Activated effector memory CD4-positive, alpha-beta T cell treated with anti-CD3 and anti-CD28 coated beads, Interleukin-2, amount 50 U/mL, for 16 hours (primary cell): ENCODE measurements at regions not wholly inside any gene's neighbourhood (a gene's known extent, or its start where the extent isn't known, plus 50 kb on each side); places are given as distances from the start of the nearest gene placed in this dataset.

ENCODE experiments used
- DNase-seq: peaks from one replicate; pipeline ENCODE4 v3.0.0-alpha.2; 2020

DNA sequence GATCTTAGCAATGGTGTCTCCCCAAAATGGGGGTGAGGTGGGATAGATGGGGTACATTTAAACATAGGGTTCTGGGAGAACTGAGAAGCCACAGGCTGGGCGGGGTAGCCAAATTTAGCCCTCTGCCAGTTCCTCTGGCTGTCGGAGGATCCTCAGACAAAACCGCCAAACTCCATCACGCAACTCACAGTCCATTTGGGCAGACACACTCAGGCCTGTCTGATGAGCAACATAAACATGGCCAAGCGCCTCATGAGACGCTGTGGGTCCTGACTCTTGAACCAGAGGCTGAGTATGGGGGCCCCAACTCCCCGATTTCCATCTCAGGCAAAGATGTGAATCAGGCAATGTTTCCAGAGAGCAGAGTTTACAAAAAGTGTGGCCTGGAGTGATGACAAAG is 162.3 kb downstream of the FGF18 start:
- DNase-seq, result no peak

GRCh38 chr5:171582849-171583248 is 163.4 kb downstream of the FGF18 start:
- no peak for DNase-seq

- DNase-seq, result no peak
These were observed 166.5 kb downstream of the FGF18 start for GRCh38 chr5:171585981-171586380.

DNA sequence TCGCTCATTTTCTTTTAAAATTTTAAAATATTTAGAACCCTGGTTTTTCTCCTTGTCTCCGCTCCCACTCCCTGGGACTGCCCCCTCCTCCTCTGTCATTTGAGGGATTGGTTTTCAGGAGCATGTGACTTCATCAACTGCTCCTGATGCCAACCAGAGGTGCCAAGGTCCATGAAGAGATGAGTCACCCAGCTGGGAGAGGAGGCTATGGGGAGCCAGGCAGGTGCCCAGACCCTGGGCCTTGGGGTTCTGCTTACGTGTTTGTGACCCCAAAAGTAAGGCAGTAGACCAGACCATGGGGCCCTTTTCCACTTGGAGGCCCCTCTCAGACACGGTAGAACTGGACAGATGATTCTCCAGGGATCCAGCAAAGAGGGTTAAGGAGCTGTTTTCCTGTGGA is 167.0 kb downstream of the FGF18 start:
- no peak for DNase-seq

GRCh38 chr5:171588046-171588445 is 168.6 kb downstream of the FGF18 start:
- DNase-seq, result no peak

DNA sequence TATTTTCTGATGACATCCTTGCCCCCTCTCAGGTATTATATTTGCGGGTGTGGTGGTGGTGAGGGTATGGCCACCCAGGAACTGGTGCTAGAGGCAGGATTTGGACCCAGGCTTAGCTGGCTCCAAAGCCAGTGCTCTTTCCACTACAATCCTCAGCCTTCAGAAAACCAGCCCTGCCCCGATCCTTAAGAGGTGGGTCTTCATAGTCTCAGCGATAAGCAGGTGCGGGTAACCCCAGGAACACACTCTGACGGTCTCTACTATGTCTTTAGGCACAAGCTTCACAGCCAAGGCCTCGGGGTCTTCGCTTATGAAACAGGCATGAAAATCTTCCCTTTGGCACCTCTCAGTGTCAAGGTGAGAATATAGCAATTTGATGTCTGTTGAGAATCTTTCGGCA is 169.3 kb downstream of the FGF18 start:
- DNase-seq, result no peak

GRCh38 chr5:171589461-171589860 is 170.0 kb downstream of the FGF18 start:
- DNase-seq, result no peak

DNA sequence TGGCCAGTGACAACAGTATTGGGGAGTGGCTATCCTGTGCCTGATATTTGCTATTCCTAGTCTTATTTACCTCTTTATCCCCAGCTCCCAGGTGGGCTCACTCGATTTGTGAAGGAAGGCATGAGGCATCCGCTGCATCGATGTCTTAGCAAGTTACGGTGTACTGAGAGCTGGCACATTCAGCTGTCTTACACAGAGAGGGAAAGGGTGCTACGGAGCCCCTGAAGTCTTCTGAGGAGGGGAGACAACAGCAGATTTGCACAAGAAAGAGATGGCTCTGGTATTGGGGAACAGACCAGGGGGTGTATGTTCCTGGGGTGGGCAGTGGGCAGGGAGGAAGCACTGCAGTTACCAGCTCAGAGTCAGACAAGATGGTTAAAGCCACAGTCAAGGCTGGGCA is 172.6 kb downstream of the FGF18 start:
- DNase-seq, result no peak

DNA sequence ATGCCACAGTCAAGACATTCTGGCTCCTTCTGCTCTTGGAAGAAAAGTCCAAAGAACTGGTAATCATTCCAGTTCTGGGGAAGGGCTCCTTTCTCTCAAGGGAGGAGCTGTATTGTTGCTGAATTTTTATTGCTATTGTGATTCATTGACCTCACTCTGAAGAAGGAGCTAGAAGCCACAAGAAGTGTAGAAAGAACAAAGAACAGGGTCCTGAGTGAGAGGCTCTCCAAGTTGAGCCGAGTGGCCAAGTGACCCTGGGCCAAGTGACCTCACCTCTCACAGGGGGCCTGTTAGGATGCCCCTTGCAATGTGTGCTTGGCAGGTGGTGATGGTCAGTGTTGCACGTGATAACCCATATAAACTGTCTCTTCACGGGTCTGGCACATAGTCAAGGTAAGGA is 173.3 kb downstream of the FGF18 start:
- DNase-seq, result no peak

- no peak for DNase-seq
These were observed 174.0 kb downstream of the FGF18 start for GRCh38 chr5:171593401-171593800.

DNA sequence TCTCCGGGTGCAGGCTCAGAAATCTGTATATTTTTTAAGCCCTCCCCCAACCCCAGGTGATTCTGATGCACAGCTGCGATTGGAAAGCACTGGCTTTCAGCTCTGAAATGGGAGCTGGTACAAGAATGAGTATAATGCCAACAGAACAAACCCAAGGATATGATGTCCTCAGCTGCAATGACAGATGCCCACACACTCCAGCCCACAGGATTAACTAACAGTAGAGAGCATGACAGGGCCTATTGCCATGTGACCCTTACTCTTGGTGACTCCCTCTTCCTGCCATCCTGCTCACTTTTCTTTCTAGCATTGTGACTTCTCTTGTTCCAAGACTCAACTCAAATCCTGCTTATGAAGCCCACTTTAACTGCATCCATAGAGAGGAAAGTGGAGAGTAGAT is 174.5 kb downstream of the FGF18 start:
- no peak for DNase-seq

- no peak for DNase-seq
These were observed 176.0 kb downstream of the FGF18 start for GRCh38 chr5:171595401-171595800.

- DNase-seq, result no peak
These were observed 176.4 kb downstream of the FGF18 start for GRCh38 chr5:171595801-171596231.

GRCh38 chr5:171596391-171596878 is 177.0 kb downstream of the FGF18 start:
- DNase-seq, result no peak

DNA sequence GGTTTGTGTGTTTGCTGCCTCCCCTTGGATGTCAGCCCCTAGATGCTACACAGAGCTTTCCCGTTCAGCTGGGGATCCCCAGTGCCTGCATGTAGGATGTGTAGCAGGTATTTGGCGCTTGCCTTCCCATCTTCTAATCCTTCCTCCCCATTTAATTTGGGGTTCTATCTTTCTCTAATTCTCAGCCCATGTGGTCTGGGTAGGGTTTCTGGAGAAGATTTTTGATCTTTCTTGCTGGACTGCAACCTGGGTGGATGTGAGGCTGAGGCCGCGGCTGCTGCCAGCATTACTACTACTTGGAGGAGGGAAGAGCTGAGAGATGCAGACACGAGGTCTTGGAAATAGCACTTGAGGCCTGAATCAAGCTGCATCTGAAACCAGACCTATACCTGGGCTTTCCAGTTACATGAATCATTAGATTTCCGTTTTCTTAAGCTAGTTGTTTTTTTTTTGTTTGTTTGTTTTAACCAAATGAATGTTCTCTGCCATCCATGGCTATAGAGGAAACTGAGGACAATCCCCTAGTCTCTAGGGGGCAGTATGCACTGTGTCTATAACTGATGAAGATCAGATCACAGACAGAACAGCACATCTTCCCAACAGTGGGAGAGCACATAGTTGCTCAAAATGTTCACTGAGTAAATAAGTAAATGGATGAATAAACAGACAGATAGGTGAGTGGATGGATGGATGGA is 178.6 kb downstream of the FGF18 start:
- no peak for DNase-seq

DNA sequence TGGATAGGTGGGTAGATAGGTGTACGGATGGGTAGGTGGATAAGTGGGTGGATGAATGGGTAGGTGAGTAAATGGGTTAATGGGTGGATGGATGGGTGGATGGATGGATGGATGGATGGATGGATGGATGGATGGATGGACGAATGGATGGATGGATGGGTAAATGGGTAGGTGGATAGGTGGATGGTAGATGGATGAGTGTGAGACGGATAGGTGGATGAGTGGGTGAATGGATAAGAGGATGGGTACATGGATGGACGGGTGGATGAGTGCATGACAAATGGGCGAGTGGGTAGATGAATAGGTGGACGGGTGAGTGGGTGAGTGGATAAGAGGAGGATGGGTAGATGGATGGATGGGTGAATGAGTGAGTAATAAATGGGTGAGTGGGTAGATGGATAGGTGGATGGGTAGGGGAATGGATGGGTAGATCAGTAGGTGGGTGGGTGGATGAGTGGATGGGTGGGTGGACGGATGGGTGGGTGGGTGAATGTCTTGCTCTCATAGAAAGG is 179.2 kb downstream of the FGF18 start:
- no peak for DNase-seq

DNA sequence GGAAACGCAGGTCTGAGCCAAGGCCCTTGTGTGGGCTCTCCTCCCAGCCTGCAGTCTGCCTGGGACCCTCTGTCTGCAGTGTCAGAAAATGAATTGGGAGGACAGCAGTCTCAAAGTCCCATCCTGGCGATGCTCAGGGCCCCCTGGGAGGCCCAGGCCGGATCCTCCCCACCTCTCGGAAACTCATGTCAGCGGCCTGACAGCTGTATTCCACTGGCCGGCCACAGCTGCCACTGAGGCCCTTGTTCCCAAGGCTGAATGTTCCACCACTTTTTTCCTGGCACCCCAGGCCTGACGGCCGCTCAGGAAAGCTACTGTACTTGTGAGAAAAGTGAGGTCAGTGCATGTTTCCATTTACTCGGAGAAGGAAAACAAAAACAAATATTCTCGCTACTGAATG is 180.0 kb downstream of the FGF18 start:
- no peak for DNase-seq

GRCh38 chr5:171599957-171600612 is 180.6 kb downstream of the FGF18 start:
- DNase-seq, result no peak

- DNase-seq, result no peak
These were observed 181.4 kb downstream of the FGF18 start for GRCh38 chr5:171600741-171601265.

- DNase-seq, result no peak
These were observed 181.9 kb downstream of the FGF18 start for GRCh38 chr5:171601266-171601881.

DNA sequence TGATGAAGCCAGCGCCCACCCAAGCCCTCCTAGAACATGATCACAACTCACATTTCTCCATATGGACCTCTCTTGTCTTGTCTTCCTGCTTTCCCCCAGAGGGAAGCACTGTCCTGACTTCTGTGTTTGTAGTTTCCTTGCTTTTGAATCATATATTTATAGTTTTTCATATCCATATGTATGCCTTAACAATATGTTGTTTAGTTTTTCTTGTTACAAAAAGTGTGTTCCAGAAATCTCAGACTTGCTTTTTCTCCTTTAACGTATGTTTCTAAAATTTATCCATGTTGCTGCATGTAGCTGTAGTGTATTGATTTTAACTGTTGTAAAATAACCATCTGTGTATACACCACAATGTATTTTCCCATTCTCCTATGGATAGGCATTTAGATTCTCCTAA is 182.0 kb upstream of the SMIM23 start:
- DNase-seq, result no peak

GRCh38 chr5:171604195-171604594 is 181.4 kb upstream of the SMIM23 start:
- no peak for DNase-seq

DNA sequence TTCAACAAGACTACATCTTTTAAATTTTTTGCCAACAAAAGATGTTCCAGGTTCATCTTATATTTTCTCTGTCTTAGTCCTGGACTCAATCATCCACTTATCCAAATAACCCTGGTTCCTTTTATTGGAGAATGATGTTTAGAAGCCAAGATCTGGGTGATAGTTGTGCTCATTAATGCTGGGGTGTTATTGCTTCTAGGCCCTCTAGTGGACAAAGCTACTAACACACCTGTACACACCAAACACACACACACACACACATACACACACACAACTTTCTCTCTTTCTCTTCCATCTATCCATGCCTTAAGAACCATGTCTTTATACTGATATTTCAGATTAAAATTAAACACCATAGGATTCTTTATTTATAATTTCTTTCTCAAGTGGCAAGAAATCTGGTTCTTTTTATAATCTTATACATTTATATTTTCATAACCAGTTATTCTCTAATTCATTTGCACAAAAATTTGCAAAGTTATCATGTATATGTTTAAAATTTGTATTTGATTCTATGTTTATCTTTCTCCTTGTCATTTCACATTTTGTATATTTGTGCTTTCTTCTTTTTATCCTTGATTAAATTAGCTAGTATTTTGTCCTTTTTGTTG is 179.1 kb upstream of the SMIM23 start:
- DNase-seq, result no peak
